Left lung (tissue), 4 donors: ENCODE measurements at regions not wholly inside any gene's neighbourhood (a gene's known extent, or its start where the extent isn't known, plus 50 kb on each side); places are given as distances from the start of the nearest gene placed in this dataset.

Experiments
- ATAC-seq: fragments of 200-7000 bp; cut with Tn5 transposase; one replicate; pipeline ENCODE4 v1.9.1; 2020; ENCODE audit warnings: moderate library complexity
- DNase-seq, 4 donors: peaks; one replicate each; pipeline ENCODE4 v3.0.0-alpha.2; 2013 to 2020
- H3K27ac ChIP-seq, 2 donors: fragments of 200-600 bp; sonication (generic) in 1 of 2; one replicate each; pipeline versions ENCODE4 v1.5.0 to v1.8.0; 2020 to 2021
- H3K27me3 ChIP-seq, 2 donors: fragments of 200-600 bp; sonication (generic) in 1 of 2; one replicate each; pipeline versions ENCODE4 v1.5.0 to v1.8.0; 2020 to 2021
- H3K36me3 ChIP-seq, 2 donors: fragments of 200-600 bp; sonication (generic) in 1 of 2; one replicate each; pipeline versions ENCODE4 v1.5.0 to v1.8.0; 2020 to 2021
- H3K4me1 ChIP-seq, 2 donors: fragments of 200-600 bp; one replicate each; pipeline ENCODE4 v1.8.0; 2021
- H3K4me3 ChIP-seq, 2 donors: fragments of 200-600 bp; sonication (generic) in 1 of 2; one replicate each; pipeline versions ENCODE4 v1.5.0 to v1.8.0; 2020 to 2021; ENCODE audit warnings: mild to moderate bottlenecking in 1 of 2
- H3K9me3 ChIP-seq, 2 donors: fragments of 200-600 bp; sonication (generic) in 1 of 2; one replicate each; pipeline versions ENCODE4 v1.5.0 to v1.8.0; 2020 to 2021
- intact Hi-C, 2 donors: fragments of 100-400 bp; cut with DNase I; formaldehyde crosslinking; loops; one replicate each; pipeline versions ENCODE4 v1.11.2 to v1.14.2; 2022
- TF ChIP-seq, protein P1 (sequence below), 2 donors: fragments of 200-600 bp; sonication (generic) in 1 of 2; IDR thresholded peaks; one replicate each; pipeline versions ENCODE4 v1.5.0 to v1.8.0; 2021; ENCODE audit warnings: antibody characterized with exemption in 2 of 2
- donor health status: DM: no; HTN: yes; CAD: no.
- donor health status: DM: no; HTN: no; CAD: no.

DNA sequence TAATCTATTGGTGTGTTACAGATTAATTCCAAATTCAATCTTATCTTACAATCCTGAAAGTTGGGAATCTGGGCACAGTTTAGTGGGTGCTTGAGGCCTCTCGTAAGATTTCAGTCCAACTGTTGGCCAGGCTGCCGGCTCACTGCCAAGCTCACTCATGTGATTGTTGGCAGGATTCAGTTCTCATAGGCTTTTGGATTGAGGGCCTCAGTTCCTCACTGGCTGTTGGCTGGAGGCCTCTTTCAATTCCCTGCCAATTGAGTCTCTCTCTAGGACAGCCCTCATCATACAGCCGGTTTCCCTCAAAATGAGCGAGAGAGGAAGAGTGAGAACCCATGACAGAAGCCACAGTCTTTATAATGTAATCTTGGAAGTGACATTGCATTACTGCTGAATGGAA is 123.5 kb upstream of the FBXO33 start:
- TF ChIP-seq, protein P1, sequence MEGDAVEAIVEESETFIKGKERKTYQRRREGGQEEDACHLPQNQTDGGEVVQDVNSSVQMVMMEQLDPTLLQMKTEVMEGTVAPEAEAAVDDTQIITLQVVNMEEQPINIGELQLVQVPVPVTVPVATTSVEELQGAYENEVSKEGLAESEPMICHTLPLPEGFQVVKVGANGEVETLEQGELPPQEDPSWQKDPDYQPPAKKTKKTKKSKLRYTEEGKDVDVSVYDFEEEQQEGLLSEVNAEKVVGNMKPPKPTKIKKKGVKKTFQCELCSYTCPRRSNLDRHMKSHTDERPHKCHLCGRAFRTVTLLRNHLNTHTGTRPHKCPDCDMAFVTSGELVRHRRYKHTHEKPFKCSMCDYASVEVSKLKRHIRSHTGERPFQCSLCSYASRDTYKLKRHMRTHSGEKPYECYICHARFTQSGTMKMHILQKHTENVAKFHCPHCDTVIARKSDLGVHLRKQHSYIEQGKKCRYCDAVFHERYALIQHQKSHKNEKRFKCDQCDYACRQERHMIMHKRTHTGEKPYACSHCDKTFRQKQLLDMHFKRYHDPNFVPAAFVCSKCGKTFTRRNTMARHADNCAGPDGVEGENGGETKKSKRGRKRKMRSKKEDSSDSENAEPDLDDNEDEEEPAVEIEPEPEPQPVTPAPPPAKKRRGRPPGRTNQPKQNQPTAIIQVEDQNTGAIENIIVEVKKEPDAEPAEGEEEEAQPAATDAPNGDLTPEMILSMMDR (IDR thresholded peaks at IDR 0.05): no peak
- intact Hi-C loops: no loop called here
- ATAC-seq (no peak), DNase-seq (peak in 1 of 4 donors; percentile 1)
- H3K9me3 ChIP-seq: peaks cover 0 to 49% of the 10 kb centered on the region in 2 donors
- H3K27ac ChIP-seq: no peak overlapping the region
- H3K27me3 ChIP-seq: no peaks in the 10 kb centered on the region
- H3K4me1 ChIP-seq: no peaks in the 10 kb centered on the region
- H3K36me3 ChIP-seq: no peaks in the 10 kb centered on the region
- H3K4me3 ChIP-seq: no peak overlapping the region

GRCh38 chr14:39554576-39554975 is 122.3 kb upstream of the FBXO33 start:
- ATAC-seq: no peak
- TF ChIP-seq, protein P1 (IDR thresholded peaks at IDR 0.05): no peak
- DNase-seq: no peak

DNA sequence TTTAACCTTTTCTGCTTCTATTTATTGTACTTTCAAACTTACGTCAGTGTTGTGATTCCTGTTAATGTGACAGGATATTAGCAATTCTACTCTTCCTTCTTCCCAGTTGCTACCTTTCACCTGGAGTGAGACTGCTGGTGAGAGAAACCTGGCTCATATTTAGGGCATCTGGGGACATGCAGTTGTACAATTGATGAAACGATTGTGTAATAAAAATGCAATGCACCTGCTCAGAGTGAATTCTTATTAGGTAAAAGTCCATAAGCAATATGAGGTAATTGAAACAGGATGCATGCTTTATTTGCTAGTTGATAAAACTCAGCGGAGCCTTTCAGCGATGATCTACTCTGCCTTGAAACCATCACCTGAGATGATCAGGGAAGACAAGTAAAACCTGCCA is 116.1 kb upstream of the FBXO33 start:
- no peak for ATAC-seq
- Histone ChIP-seq H3K4me3 (no peak overlapping the region), H3K4me1 (no peaks in the 10 kb centered on the region), H3K27me3 (no peaks in the 10 kb centered on the region), H3K27ac (no peak overlapping the region), H3K36me3 (no peaks in the 10 kb centered on the region), H3K9me3 (peaks cover 0 to 26% of the 10 kb centered on the region in 2 donors)
- intact Hi-C loops: no loop called here
- TF ChIP-seq, protein P1 (IDR thresholded peaks at IDR 0.05): no peak
- no peak for DNase-seq

More at GRCh38 chr14:39554576-39554975, 122.3 kb upstream of the FBXO33 start:
- intact Hi-C loops: no loop called here
- H3K27ac ChIP-seq: no peak overlapping the region
- H3K4me1 ChIP-seq: no peaks in the 10 kb centered on the region
- H3K4me3 ChIP-seq: no peak overlapping the region
- H3K9me3 ChIP-seq: peaks cover 0 to 48% of the 10 kb centered on the region in 2 donors
- no peaks in the 10 kb centered on the region for H3K36me3 ChIP-seq
- no peaks in the 10 kb centered on the region for H3K27me3 ChIP-seq

GRCh38 chr14:39547845-39548244 is 115.6 kb upstream of the FBXO33 start:
- Histone ChIP-seq H3K36me3 (no peaks in the 10 kb centered on the region), H3K27ac (no peak overlapping the region), H3K9me3 (peaks cover 0 to 31% of the 10 kb centered on the region in 2 donors), H3K4me3 (no peak overlapping the region), H3K4me1 (no peaks in the 10 kb centered on the region), H3K27me3 (no peaks in the 10 kb centered on the region)
- intact Hi-C loops: no loop called here
- DNase-seq (no peak), ATAC-seq (no peak)
- TF ChIP-seq, protein P1 (IDR thresholded peaks at IDR 0.05): no peak

GRCh38 chr14:39505812-39506211 is 73.6 kb upstream of the FBXO33 start:
- no peaks in the 10 kb centered on the region for H3K4me1 ChIP-seq
- no peaks in the 10 kb centered on the region for H3K36me3 ChIP-seq
- TF ChIP-seq, protein P1 (IDR thresholded peaks at IDR 0.05): no peak
- peaks cover 0 to 29% of the 10 kb centered on the region in 2 donors for H3K9me3 ChIP-seq
- no peak for ATAC-seq
- no peaks in the 10 kb centered on the region for H3K27me3 ChIP-seq
- intact Hi-C loops: no loop called here
- H3K27ac ChIP-seq: no peak overlapping the region
- no peak for DNase-seq
- H3K4me3 ChIP-seq: no peak overlapping the region
